Muscle layer of colon (tissue), 2 donors: ENCODE measurements at regions not wholly inside any gene's neighbourhood (a gene's known extent, or its start where the extent isn't known, plus 50 kb on each side); places are given as distances from the start of the nearest gene placed in this dataset.

ENCODE experiments used
- H3K27ac ChIP-seq: one replicate; pipeline ENCODE4 v1.7.0; 2013; ENCODE audit warnings: low read depth, mild to moderate bottlenecking, low read length, moderate library complexity
- H3K27me3 ChIP-seq, 2 donors: one replicate each; pipeline ENCODE4 v1.7.0; 2013; ENCODE audit warnings: low read length in 2 of 2, mild to moderate bottlenecking in 2 of 2; ENCODE audit not compliant: insufficient read depth in 2 of 2, control insufficient read depth in 1 of 2
- H3K36me3 ChIP-seq: one replicate; pipeline ENCODE4 v1.7.0; 2013; ENCODE audit warnings: mild to moderate bottlenecking, low read length; ENCODE audit not compliant: insufficient read depth
- H3K4me1 ChIP-seq: one replicate; pipeline ENCODE4 v1.7.0; 2013; ENCODE audit warnings: mild to moderate bottlenecking, low read length; ENCODE audit not compliant: insufficient read depth
- H3K4me3 ChIP-seq, 2 donors: one replicate each; pipeline ENCODE4 v1.7.0; 2013; ENCODE audit warnings: low read length in 2 of 2, low read depth in 1 of 2, mild to moderate bottlenecking in 1 of 2, moderate library complexity in 1 of 2
- H3K9ac ChIP-seq: one replicate; pipeline ENCODE4 v1.7.0; 2013; ENCODE audit warnings: low read length
- H3K9me3 ChIP-seq: one replicate; pipeline ENCODE4 v1.7.0; 2013; ENCODE audit warnings: mild to moderate bottlenecking, low read length
- donor health status: abdominal sarcoma.
- donor health status: Adenocarcinoma of cecum.

- Histone ChIP-seq H3K27ac (no peak overlapping the region), H3K9ac (no peak overlapping the region), H3K9me3 (no peaks in the 10 kb centered on the region), H3K4me3 (no peak overlapping the region), H3K36me3 (no peaks in the 10 kb centered on the region), H3K27me3 (no peaks in the 10 kb centered on the region), H3K4me1 (no peaks in the 10 kb centered on the region)
Observed at GRCh38 chr4:14465507-14465906, 536.8 kb upstream of the CPEB2 start.

- Histone ChIP-seq H3K4me1 (no peaks in the 10 kb centered on the region), H3K9me3 (no peaks in the 10 kb centered on the region)
Observed at GRCh38 chr4:14478504-14478903, 523.8 kb upstream of the CPEB2 start.

GRCh38 chr4:14496408-14496807, 505.9 kb upstream of the CPEB2 start:
- no peak overlapping the region for H3K9ac ChIP-seq
- H3K4me3 ChIP-seq, result no peak overlapping the region
- H3K27me3 ChIP-seq, result no peaks in the 10 kb centered on the region
- no peak overlapping the region for H3K27ac ChIP-seq
- H3K36me3 ChIP-seq, result no peaks in the 10 kb centered on the region
- no peaks in the 10 kb centered on the region for H3K9me3 ChIP-seq
- no peaks in the 10 kb centered on the region for H3K4me1 ChIP-seq

More at GRCh38 chr4:14478504-14478903, 523.8 kb upstream of the CPEB2 start:
- Histone ChIP-seq H3K27me3 (no peaks in the 10 kb centered on the region), H3K9ac (no peak overlapping the region), H3K27ac (no peak overlapping the region), H3K36me3 (no peaks in the 10 kb centered on the region), H3K4me3 (no peak overlapping the region)

GRCh38 chr4:14496969-14497368, 505.3 kb upstream of the CPEB2 start:
- H3K27ac ChIP-seq, result no peak overlapping the region
- no peaks in the 10 kb centered on the region for H3K4me1 ChIP-seq
- no peak overlapping the region for H3K4me3 ChIP-seq
- H3K9ac ChIP-seq, result no peak overlapping the region
- no peaks in the 10 kb centered on the region for H3K36me3 ChIP-seq
- H3K9me3 ChIP-seq, result no peaks in the 10 kb centered on the region
- H3K27me3 ChIP-seq, result no peaks in the 10 kb centered on the region

GRCh38 chr4:14504162-14504561, 498.1 kb upstream of the CPEB2 start:
- no peaks in the 10 kb centered on the region for H3K4me1 ChIP-seq
- H3K9me3 ChIP-seq, result no peaks in the 10 kb centered on the region
- no peaks in the 10 kb centered on the region for H3K36me3 ChIP-seq
- no peak overlapping the region for H3K9ac ChIP-seq
- H3K4me3 ChIP-seq, result no peak overlapping the region
- no peak overlapping the region for H3K27ac ChIP-seq
- H3K27me3 ChIP-seq, result no peaks in the 10 kb centered on the region

- no peak overlapping the region for H3K27ac ChIP-seq
- no peaks in the 10 kb centered on the region for H3K36me3 ChIP-seq
- no peak overlapping the region for H3K9ac ChIP-seq
- no peaks in the 10 kb centered on the region for H3K9me3 ChIP-seq
- H3K4me3 ChIP-seq, result no peak overlapping the region
- no peaks in the 10 kb centered on the region for H3K4me1 ChIP-seq
- no peaks in the 10 kb centered on the region for H3K27me3 ChIP-seq
Observed at GRCh38 chr4:14513471-14513870, 488.8 kb upstream of the CPEB2 start.

- Histone ChIP-seq H3K27ac (no peak overlapping the region), H3K9ac (no peak overlapping the region), H3K36me3 (no peaks in the 10 kb centered on the region), H3K27me3 (no peaks in the 10 kb centered on the region), H3K4me1 (no peaks in the 10 kb centered on the region), H3K9me3 (no peaks in the 10 kb centered on the region), H3K4me3 (no peak overlapping the region)
Observed at GRCh38 chr4:14515556-14515955, 486.7 kb upstream of the CPEB2 start.

- no peaks in the 10 kb centered on the region for H3K4me1 ChIP-seq
- H3K27ac ChIP-seq, result no peak overlapping the region
- no peaks in the 10 kb centered on the region for H3K27me3 ChIP-seq
- no peak overlapping the region for H3K4me3 ChIP-seq
- no peak overlapping the region for H3K9ac ChIP-seq
- H3K36me3 ChIP-seq, result no peaks in the 10 kb centered on the region
- no peaks in the 10 kb centered on the region for H3K9me3 ChIP-seq
Observed at GRCh38 chr4:14518136-14518535, 484.1 kb upstream of the CPEB2 start.

GRCh38 chr4:14520171-14520570, 482.1 kb upstream of the CPEB2 start:
- Histone ChIP-seq H3K27me3 (no peaks in the 10 kb centered on the region), H3K4me3 (no peak overlapping the region), H3K27ac (no peak overlapping the region), H3K4me1 (no peaks in the 10 kb centered on the region), H3K9ac (no peak overlapping the region), H3K9me3 (no peaks in the 10 kb centered on the region), H3K36me3 (no peaks in the 10 kb centered on the region)

- H3K9me3 ChIP-seq, result no peaks in the 10 kb centered on the region
Observed at GRCh38 chr4:14524276-14524675, 478.0 kb upstream of the CPEB2 start.

GRCh38 chr4:14528918-14529317, 473.4 kb upstream of the CPEB2 start:
- no peaks in the 10 kb centered on the region for H3K9me3 ChIP-seq
- no peak overlapping the region for H3K4me3 ChIP-seq
- no peaks in the 10 kb centered on the region for H3K36me3 ChIP-seq
- no peaks in the 10 kb centered on the region for H3K27me3 ChIP-seq
- H3K9ac ChIP-seq, result no peak overlapping the region
- H3K4me1 ChIP-seq, result no peaks in the 10 kb centered on the region
- no peak overlapping the region for H3K27ac ChIP-seq

More at GRCh38 chr4:14524276-14524675, 478.0 kb upstream of the CPEB2 start:
- Histone ChIP-seq H3K4me1 (no peaks in the 10 kb centered on the region), H3K4me3 (no peak overlapping the region), H3K27ac (no peak overlapping the region), H3K9ac (no peak overlapping the region), H3K27me3 (no peaks in the 10 kb centered on the region), H3K36me3 (no peaks in the 10 kb centered on the region)

- Histone ChIP-seq H3K4me3 (no peak overlapping the region), H3K9me3 (no peaks in the 10 kb centered on the region), H3K27me3 (no peaks in the 10 kb centered on the region), H3K27ac (no peak overlapping the region), H3K4me1 (no peaks in the 10 kb centered on the region), H3K36me3 (no peaks in the 10 kb centered on the region), H3K9ac (no peak overlapping the region)
Observed at GRCh38 chr4:14529653-14530052, 472.6 kb upstream of the CPEB2 start.
